Ovary (tissue), 7 donors: ENCODE measurements at regions not wholly inside any gene's neighbourhood (a gene's known extent, or its start where the extent isn't known, plus 50 kb on each side); places are given as distances from the start of the nearest gene placed in this dataset.

ENCODE experiments used
- DNase-seq, 5 donors: peaks; one replicate each; pipeline ENCODE4 v3.0.0-alpha.2; 2019 to 2020
- H3K27ac ChIP-seq, 2 donors: fragments of 200-600 bp; one replicate each; pipeline versions ENCODE4 v1.5.1 to v1.8.0; 2019 to 2022
- H3K27me3 ChIP-seq: fragments of 200-600 bp; one replicate; pipeline ENCODE4 v1.8.0; 2022
- H3K36me3 ChIP-seq: fragments of 200-600 bp; sonication (generic); one replicate; pipeline ENCODE4 v1.5.1; 2019
- H3K4me1 ChIP-seq: one replicate; pipeline ENCODE4 v1.8.1; 2013; ENCODE audit warnings: mild to moderate bottlenecking, moderate library complexity; ENCODE audit not compliant: insufficient read depth
- H3K4me3 ChIP-seq: fragments of 200-600 bp; sonication (generic); one replicate; pipeline ENCODE4 v1.5.1; 2017
- H3K9me3 ChIP-seq, 2 donors: fragments of 200-600 bp in 1 of 2; sonication (generic) in 1 of 2; one replicate each; pipeline versions ENCODE4 v1.5.1 to v1.8.1; 2013 to 2019; ENCODE audit warnings: mild to moderate bottlenecking in 1 of 2, moderate library complexity in 1 of 2
- CTCF ChIP-seq, 3 donors: fragments of 450-650 bp in 2 of 3; fragments of 200-600 bp in 1 of 3; IDR thresholded peaks; one replicate each; pipeline versions ENCODE4 v1.5.1 to v1.8.0; 2016 to 2022; ENCODE audit warnings: antibody characterized with exemption in 3 of 3, mild to moderate bottlenecking in 1 of 3
- EP300 ChIP-seq: sonication (generic); formaldehyde crosslinking; IDR thresholded peaks from one replicate; pipeline ENCODE4 v1.6.1; 2017; ENCODE audit warnings: antibody characterized with exemption
- POLR2A ChIP-seq: fragments of 450-650 bp; IDR thresholded peaks from one replicate; pipeline ENCODE4 v1.6.1; 2017; ENCODE audit warnings: antibody characterized with exemption, mild to moderate bottlenecking, moderate library complexity
- WGBS, 3 donors: extraction: QIAGEN DNeasy Blood & Tissue Kit in 1 of 3; methylation state at CpG; one replicate each; pipeline versions ENCODE4 v1.1.5 to v1.1.7; 2013 to 2017; 5-methylcytosine and 5-hydroxymethylcytosine counted together
- intact Hi-C, 4 donors: fragments of 100-400 bp; cut with DNase I; formaldehyde crosslinking; loops; one replicate each; pipeline versions ENCODE4 v1.11.0 to v1.15.1; 2022 to 2023
- donor health status: DM: no; HTN: no; CAD: no; lungs with moderate emphysema.
- donor health status: DM: no; HTN: no; CAD: no.
- donor health status: Bipolar disorder and iron deficiency.
- donor health status: DM: no; HTN: no; CAD: no.
- donor health status: DM: yes; HTN: yes; CAD: no.

DNA sequence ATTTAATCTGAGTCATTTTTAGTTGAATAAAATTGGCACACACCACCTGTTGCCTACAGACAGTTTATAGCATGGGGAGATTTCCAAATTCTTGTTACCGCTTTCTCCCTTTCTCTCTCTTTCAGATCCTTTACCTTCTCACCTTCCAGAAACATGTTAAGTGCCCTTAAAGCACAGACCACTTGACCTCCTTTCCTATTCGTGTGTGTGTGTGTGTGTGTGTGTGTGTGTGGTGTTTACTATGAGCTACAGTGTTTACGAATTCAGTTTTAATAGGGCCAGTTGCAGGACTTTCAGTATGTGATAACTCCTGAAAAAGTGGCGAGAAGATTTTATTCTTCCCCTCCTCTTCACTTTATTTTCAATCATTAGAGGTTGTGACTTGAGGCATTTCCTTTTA lies 258.1 kb downstream of the BMP2 start:
- H3K36me3 ChIP-seq: no peaks in the 10 kb centered on the region
- no peak for TF ChIP-seq EP300
- TF ChIP-seq POLR2A: no peak
- no peaks in the 10 kb centered on the region for H3K27me3 ChIP-seq
- no peak overlapping the region for H3K4me3 ChIP-seq
- DNase-seq: no peak
- intact Hi-C loops: no loop called here
- 27 to 37% (median 29%) methylated on average over 4 of the region's 4 CpGs for WGBS, 3 donors
- no peaks in the 10 kb centered on the region for H3K9me3 ChIP-seq
- H3K4me1 ChIP-seq: no peaks in the 10 kb centered on the region
- no peak overlapping the region for H3K27ac ChIP-seq

DNA sequence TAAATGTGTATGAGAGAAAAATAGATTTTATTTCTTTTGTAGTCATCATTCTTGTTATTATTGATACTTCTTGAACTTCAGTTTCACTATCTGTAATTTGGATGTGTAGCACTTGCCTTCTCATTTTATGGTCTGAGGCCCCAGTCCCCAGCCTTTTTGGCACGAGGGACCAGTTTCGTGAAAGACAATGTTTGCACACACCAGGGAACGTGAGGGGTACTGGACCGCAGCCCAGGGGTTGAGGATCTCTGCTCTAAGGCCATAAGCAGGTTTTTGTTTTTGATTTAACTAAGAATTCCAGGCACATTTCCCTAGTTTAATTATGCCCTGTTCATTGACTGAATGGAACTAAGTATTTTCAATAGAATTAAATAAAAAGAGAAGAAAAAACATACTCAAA lies 261.5 kb downstream of the BMP2 start:
- no peak for TF ChIP-seq CTCF (IDR thresholded peaks at IDR 0.05)
- TF ChIP-seq EP300: no peak
- TF ChIP-seq POLR2A: no peak
- DNase-seq: no peak
- no peaks in the 10 kb centered on the region for H3K36me3 ChIP-seq
- H3K4me3 ChIP-seq: no peak overlapping the region
- intact Hi-C loops: no loop called here
- no peaks in the 10 kb centered on the region for H3K27me3 ChIP-seq
- WGBS, 3 donors: 63 to 69% (median 66%) methylated on average over 4 of the region's 4 CpGs
- no peak overlapping the region for H3K27ac ChIP-seq
- no peaks in the 10 kb centered on the region for H3K9me3 ChIP-seq
- no peaks in the 10 kb centered on the region for H3K4me1 ChIP-seq

DNA sequence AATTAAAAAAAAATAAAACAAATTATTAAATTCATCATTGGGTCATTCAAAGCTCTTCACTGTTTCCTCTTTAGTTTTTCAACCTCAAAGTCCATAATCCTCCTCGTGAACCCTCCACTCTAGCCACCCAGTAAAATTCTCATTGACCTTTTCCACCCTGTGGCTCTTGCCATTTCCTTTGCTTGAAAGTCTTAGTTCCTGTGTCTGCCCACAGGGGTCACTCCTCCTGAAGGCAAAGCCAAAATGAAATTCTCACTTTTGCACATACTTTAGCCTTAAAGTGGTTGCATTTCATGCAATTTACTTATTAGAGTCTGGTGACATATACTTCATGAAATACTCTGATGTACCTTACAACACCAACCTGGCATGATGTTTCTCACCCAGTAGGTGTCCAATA lies 263.7 kb downstream of the BMP2 start:
- intact Hi-C loops: no loop called here
- WGBS, 3 donors: 41 to 59% (median 57%) methylated on average over 1 of the region's 1 CpG
- no peak overlapping the region for H3K27ac ChIP-seq
- no peaks in the 10 kb centered on the region for H3K4me1 ChIP-seq
- no peaks in the 10 kb centered on the region for H3K36me3 ChIP-seq
- no peak for DNase-seq
- H3K4me3 ChIP-seq: no peak overlapping the region
- no peak for TF ChIP-seq CTCF (IDR thresholded peaks at IDR 0.05)
- no peak for TF ChIP-seq POLR2A
- no peak for TF ChIP-seq EP300
- no peaks in the 10 kb centered on the region for H3K9me3 ChIP-seq
- no peaks in the 10 kb centered on the region for H3K27me3 ChIP-seq

DNA sequence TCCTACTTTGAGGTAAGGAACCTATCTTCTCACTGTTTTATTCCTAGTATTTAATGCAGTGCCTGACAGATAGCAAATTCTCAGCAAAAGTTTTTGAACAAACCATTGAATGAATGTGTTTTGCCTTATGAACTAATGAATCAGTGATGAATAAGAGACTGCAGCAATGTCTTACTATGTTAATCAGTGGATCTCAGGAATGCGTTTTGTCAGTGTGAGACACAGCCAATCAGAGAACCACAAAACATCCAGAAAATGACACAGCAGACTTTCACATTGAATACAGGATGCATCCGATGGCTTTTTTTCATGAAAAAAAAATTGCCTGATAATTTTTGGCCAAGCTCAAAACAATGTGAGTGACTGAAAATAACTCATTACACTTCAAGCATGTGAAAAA lies 270.5 kb downstream of the BMP2 start:
- H3K9me3 ChIP-seq: no peaks in the 10 kb centered on the region
- no peak overlapping the region for H3K27ac ChIP-seq
- intact Hi-C loops: no loop called here
- no peaks in the 10 kb centered on the region for H3K27me3 ChIP-seq
- no peak for DNase-seq
- no peaks in the 10 kb centered on the region for H3K36me3 ChIP-seq
- no peak overlapping the region for H3K4me3 ChIP-seq
- no peaks in the 10 kb centered on the region for H3K4me1 ChIP-seq
- TF ChIP-seq CTCF (IDR thresholded peaks at IDR 0.05): no peak
- TF ChIP-seq POLR2A: no peak
- TF ChIP-seq EP300: no peak
- 29 to 68% (median 38%) methylated on average over 2 of the region's 2 CpGs for WGBS, 3 donors

DNA sequence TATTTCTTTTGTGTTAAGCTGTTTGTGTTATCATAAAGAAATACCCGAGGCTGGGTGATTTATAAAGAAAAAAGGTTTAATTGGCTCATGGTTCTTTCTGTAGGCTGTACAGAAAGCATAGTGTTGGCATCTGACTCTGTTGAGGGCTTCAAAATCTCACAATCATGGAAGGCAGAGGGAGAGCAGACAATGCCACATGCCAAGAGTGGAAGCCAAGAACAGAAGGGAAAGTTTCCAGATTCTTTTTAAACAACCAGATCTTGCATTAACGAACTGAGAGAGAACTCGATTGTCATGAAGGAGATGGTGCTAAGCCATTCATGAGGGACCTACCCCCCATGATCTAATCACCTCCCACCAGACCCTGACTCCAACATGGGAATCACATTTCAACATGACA lies 290.1 kb downstream of the BMP2 start:
- TF ChIP-seq CTCF (IDR thresholded peaks at IDR 0.05) (no peak), POLR2A (no peak), EP300 (no peak)
- DNase-seq: no peak
- intact Hi-C loops: no loop called here
- no peaks in the 10 kb centered on the region for H3K27me3 ChIP-seq
- 60 to 76% (median 64%) methylated on average over 3 of the region's 3 CpGs for WGBS, 3 donors
- H3K4me3 ChIP-seq: no peak overlapping the region
- no peaks in the 10 kb centered on the region for H3K9me3 ChIP-seq
- H3K27ac ChIP-seq: no peak overlapping the region
- no peaks in the 10 kb centered on the region for H3K4me1 ChIP-seq
- no peaks in the 10 kb centered on the region for H3K36me3 ChIP-seq
